Heart left ventricle (tissue), 13 donors: ENCODE measurements at regions not wholly inside any gene's neighbourhood (a gene's known extent, or its start where the extent isn't known, plus 50 kb on each side); places are given as distances from the start of the nearest gene placed in this dataset.

Experiments used
- POLR2A ChIP-seq, 2 donors: fragments of 450-650 bp; IDR thresholded peaks; one replicate each; pipeline ENCODE4 v1.6.1; 2017; ENCODE audit warnings: antibody characterized with exemption in 2 of 2, mild to moderate bottlenecking in 2 of 2, moderate library complexity in 2 of 2
- TF ChIP-seq, protein P1 (sequence below), 12 donors: fragments of 200-600 bp; sonication (generic) in 4 of 12; IDR thresholded peaks; one replicate each; pipeline versions ENCODE4 v1.5.0 to v1.8.0; 2018 to 2022; ENCODE audit warnings: antibody characterized with exemption in 12 of 12, mild to moderate bottlenecking in 5 of 12
- donor health status: ischemic (EF 13 %, LVEDD 7.1; RV severe dilation, severe dysfunction).
- donor health status: DM: no; HTN: yes; CAD: no.
- donor health status: DM: no; HTN: no; CAD: no.
- donor health status: ischemic (EF 25% LVEDD 6.9; RV normal size, moderate dysfunction).
- donor health status: ischemic (EF 25% LVEDD 5.7; RV mildly dilated, moderate dysfunction).
- donor health status: ischemic (EF 35%, LVEDD 5.7; RV mildly dilated, moderate dysfunction).
- donor health status: nonischemic (EF 11% LVEDD 7.7; RV severe dilation, severe dysfunction).
- donor health status: DM: yes; HTN: yes; CAD: no.
- donor health status: PGD.
- donor health status: ischemic (EF 29% LVEDD 5.4; RV normal size, mild dysfunction).
- donor health status: nonischemic (EF 23%, LVEDD 6.1; RV moderate dilation, normal function).

DNA sequence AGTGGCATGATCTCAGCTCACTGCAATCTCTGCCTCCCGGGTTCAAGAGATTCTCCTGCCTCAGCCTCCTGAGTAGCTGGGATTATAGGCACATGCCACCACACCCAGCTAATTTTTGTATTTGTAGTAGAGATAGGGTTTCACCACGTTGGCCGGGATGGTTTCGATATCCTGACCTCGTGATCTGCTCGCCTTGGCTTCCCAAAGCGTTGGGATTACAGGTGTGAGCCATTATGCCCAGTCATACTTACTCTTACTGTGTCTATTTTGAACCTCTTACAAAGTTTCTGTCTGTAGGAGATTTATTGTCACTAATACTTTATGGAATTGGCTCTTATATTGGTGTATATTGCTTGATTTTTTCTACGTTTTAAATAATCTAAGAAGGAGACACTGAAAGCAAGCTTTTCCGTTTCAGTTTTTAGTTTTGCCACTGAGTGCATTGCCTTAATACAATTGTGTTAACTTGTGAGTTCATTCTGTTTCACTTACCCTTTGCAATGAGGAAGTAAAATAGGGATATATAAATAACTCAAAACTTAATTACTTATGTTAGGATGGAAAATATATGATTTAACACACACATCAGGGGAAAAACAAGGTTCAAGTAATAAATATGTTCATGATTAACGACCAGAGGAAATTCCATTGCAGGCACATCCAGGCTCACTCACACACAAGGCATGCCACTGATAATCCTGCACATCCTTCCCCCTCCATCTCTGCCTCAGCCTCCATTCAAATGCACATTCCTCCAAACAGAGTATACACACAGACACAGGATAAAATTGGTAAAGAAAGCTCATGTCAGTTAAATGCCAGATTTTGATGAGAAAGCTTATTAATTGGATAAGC lies 279.3 kb upstream of the RASGRP1 start:
- TF ChIP-seq, protein P1, sequence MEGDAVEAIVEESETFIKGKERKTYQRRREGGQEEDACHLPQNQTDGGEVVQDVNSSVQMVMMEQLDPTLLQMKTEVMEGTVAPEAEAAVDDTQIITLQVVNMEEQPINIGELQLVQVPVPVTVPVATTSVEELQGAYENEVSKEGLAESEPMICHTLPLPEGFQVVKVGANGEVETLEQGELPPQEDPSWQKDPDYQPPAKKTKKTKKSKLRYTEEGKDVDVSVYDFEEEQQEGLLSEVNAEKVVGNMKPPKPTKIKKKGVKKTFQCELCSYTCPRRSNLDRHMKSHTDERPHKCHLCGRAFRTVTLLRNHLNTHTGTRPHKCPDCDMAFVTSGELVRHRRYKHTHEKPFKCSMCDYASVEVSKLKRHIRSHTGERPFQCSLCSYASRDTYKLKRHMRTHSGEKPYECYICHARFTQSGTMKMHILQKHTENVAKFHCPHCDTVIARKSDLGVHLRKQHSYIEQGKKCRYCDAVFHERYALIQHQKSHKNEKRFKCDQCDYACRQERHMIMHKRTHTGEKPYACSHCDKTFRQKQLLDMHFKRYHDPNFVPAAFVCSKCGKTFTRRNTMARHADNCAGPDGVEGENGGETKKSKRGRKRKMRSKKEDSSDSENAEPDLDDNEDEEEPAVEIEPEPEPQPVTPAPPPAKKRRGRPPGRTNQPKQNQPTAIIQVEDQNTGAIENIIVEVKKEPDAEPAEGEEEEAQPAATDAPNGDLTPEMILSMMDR (IDR thresholded peaks at IDR 0.05): no peak
- no peak for TF ChIP-seq POLR2A (IDR thresholded peaks at IDR 0.05)
